GM15510 (cell line): ENCODE measurements at regions not wholly inside any gene's neighbourhood (a gene's known extent, or its start where the extent isn't known, plus 50 kb on each side); places are given as distances from the start of the nearest gene placed in this dataset.

Experiments used
- POLR2A ChIP-seq: IDR thresholded peaks from 3 replicates; pipeline ENCODE4 v1.6.1; 2011; ENCODE audit warnings: borderline replicate concordance; ENCODE audit not compliant: insufficient read length; ENCODE audit errors: extremely low read depth

DNA sequence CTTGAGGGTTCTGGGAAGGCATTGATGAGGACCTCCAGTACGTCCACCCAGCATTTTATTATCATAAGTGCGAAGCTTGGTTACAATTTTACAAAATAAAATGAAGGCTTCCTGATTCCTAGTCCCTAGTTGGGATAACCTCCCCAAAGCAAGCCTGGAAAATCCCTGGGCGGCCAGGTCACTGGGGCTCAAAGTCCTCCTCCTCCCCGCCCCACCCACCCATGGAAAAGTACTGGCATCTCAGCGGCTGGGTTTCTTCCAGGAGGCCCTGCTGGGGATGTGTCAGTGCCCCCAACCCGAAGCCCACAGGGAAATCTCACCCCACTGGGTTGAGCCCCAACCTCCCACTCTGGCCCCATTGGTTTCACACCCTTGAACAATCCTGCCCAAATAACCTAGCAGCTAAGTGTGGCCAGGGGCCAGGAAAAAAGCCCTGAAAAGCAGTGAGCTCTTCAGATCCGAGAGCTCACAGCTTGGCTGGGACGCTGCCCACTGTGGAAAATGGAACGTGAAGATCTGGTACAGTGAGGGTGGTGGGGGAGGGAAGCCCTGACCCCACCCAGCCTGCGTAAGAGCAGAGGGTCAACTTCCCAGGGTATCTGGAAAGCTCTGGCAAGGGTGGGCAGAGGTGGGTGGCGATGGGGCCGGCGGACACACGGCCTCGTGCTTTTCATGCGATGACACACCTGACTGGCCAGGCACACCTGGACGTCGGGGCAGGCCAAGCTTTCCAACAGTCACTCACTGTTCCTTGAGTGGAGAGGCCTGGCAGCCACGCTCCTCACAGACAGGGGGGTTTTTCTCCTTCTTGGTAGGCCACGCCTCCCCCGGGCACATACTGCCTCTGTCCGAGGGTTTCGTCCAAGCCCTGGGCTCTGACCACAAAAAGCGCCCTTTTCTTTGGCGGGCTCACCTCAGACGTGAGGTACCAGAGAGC is 324.5 kb downstream of the SOX9 start:
- no peak for TF ChIP-seq POLR2A

DNA sequence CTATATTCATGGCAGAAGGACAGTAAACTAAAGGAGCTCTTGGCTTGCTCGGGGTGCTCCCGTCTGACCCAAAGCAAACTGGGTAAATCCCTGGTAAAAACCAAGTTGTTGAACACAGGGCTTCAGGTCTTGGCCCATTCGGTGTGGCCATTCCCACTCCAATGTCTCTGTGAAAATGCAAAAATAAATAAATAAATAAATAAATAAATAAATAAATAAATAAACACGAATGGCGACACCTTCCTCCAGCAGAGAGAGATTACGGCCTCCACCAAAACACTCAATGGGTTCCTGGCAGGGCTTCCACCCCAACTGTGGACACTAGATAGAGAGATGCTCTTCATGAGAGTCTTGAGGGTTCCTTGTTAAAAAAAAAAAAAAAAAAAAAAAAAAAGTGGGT is 325.3 kb downstream of the SOX9 start:
- TF ChIP-seq POLR2A, result no peak

- no peak for TF ChIP-seq POLR2A
Observed at GRCh38 chr17:72446525-72447250, 325.9 kb downstream of the SOX9 start.

- TF ChIP-seq POLR2A, result no peak
Observed at GRCh38 chr17:72447251-72447640, 326.4 kb downstream of the SOX9 start.

DNA sequence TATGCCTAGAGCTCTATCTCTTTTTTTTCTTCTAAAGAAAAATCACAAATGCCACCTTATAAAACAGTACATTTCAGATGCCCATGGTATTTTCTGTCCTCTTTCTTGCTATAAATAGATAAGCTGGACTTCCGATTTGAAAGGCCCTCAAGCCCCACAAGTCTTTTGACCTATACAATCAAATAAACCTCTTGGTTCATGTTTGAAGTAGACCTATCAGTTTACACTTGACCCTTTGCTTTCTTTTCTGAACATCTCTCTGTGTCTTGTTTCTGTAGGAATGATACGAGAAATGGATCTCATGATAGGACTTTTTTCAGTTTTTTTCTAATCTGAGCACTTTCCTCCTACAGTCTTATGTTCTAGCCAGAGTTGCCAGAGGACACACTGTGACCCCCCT is 327.2 kb downstream of the SOX9 start:
- no peak for TF ChIP-seq POLR2A

GRCh38 chr17:72452286-72453173 is 331.7 kb downstream of the SOX9 start:
- no peak for TF ChIP-seq POLR2A

- TF ChIP-seq POLR2A, result no peak
Observed at GRCh38 chr17:72454342-72454741, 333.5 kb downstream of the SOX9 start.

GRCh38 chr17:72455562-72455961 is 334.7 kb downstream of the SOX9 start:
- no peak for TF ChIP-seq POLR2A

DNA sequence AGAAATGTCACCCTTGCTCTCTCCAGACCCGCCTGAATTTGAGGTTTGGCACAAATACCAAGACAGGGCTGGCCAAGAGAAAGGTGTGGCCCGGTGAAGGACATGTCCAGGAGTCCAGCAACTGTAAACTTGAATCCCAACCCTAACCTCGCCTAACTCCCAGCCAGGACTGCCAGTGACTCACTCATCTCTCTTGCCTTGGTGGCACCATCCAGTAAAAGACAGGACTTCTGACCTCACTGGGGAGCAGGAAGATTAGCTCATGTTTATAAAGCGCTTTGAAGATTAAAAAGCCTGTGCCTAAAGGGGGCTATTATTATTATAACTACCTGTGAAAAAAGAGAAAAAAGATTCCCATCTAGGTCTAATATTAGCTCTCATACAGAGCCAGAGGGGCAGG is 335.3 kb downstream of the SOX9 start:
- no peak for TF ChIP-seq POLR2A

GRCh38 chr17:72457712-72458111 is 336.9 kb downstream of the SOX9 start:
- no peak for TF ChIP-seq POLR2A

DNA sequence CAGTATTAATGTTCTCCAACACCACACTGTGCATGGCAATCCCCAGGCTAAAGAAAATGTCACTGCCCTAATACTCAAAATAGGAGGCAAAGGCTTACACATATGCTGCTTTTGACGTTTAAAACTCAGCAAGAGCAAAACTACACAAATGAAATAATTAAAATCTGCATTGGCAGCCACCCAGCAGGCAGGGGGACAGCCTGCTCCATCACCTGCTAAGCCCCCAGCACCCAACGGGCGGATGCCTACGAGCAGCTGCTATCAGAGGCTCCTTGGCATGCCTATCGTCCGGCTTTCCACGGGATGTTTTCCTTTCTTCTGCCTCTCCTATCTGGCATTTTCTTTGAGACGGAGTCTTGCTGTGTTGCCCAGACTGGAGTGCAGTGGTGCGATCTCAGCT is 337.5 kb downstream of the SOX9 start:
- TF ChIP-seq POLR2A, result no peak

DNA sequence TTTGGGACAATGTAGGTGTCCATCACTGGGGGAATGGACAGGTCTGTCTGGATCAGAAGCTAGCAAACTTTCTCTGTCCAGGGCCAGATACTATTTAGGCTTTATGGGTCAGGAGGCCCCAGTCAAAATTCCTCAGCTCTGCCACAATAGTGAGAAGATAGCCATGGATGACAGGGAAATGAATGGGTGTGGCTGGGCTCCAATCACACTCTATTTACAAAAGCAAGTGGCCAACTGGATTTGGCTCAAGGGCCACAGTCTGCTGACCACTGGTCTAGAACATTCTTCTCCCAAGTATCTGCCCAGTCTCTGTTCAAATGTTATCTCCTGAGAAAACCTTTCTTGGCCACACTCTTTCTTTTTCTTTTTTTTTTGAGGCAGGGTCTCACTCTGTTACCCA is 339.9 kb downstream of the SOX9 start:
- no peak for TF ChIP-seq POLR2A

DNA sequence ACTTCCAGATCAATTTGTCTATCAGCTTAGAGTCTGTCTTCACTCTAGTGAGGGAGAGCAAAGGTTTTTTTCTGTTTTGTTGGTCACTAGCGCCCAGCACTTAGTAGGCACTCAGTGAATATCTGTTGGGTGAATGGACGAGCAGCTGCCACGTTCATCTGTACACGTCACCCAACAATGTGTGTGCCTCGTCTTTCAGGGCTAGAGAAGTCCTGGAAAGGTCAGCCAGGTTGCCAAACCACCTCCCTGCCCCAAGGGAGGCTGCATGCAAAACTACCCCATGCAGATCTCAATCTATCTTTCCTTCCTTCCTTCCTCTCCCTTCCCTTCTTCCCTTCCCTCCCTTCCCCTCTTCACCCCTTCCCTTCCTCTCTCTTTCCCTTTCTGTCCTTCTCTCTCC is 340.9 kb downstream of the SOX9 start:
- no peak for TF ChIP-seq POLR2A

DNA sequence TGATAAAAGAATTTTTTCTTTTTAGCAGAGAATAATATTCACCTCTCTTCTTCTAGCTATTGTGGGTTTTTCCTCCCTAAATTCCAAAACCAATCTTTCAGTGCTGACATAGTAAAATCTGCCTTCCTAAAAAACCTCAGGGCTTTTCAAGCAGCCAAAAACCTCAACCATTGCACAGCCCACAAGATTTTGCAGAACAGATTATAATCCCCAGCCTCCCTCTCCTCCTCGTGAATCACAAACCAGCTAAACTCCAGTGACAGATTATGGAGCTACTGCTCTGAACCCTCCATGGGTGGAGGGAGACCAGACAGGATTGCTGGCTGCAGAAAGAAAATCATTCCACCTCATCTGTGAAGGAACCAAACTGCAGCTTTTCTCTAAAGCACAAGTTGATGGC is 341.6 kb downstream of the SOX9 start:
- no peak for TF ChIP-seq POLR2A

DNA sequence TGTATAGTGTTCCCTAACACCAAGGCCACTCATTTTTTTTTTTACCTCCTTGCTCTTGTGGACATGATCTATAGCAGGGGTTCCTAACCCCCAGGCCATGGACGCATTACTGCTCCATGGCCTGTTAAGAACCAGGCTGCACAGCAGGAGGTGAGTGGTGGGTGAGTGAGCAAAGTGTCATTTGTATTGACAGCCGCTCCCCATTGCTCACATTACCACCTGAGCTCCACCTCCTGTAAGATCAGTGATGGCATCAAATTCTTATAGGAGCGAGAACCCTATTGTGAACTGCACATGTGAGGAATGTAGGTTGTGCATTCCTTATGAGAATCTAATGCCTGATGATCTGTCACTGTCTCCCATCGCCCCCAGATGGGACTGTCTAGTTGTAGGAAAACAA is 342.0 kb downstream of the SOX9 start:
- no peak for TF ChIP-seq POLR2A
